K562 (cell line): ENCODE measurements at regions not wholly inside any gene's neighbourhood (a gene's known extent, or its start where the extent isn't known, plus 50 kb on each side); places are given as distances from the start of the nearest gene placed in this dataset.

Source experiments
- DACH1 ChIP-seq: fragments of 450-650 bp; IDR thresholded peaks from 2 replicates; pipeline ENCODE4 v1.6.1; 2018; ENCODE audit not compliant: partially characterized antibody
- GTF2A2 ChIP-seq: IDR thresholded peaks from 2 replicates; pipeline ENCODE4 v1.6.1; 2016; ENCODE audit warnings: mild to moderate bottlenecking, missing genetic modification characterization, missing compliant biosample characterization
- HMGXB4 ChIP-seq: sonication (generic); formaldehyde crosslinking; IDR thresholded peaks from 2 replicates; pipeline ENCODE4 v1.8.1; 2023; ENCODE audit warnings: mild to moderate bottlenecking, missing genetic modification reagents
- JUND ChIP-seq, 2 experiments: IDR thresholded peaks; 2 replicates in 1 of 2; 3 replicates in 1 of 2; pipeline ENCODE4 v1.6.1; 2011; ENCODE audit warnings: borderline replicate concordance in 2 of 2, low read depth in 2 of 2, low read length in 2 of 2, improper control_type of control experiment in 1 of 2, missing biosample characterization in 1 of 2, missing genetic modification characterization in 1 of 2, missing genetic modification reagents in 1 of 2
- L3MBTL2 ChIP-seq: fragments of 450-650 bp; IDR thresholded peaks from 2 replicates; pipeline ENCODE4 v1.6.1; 2016; ENCODE audit warnings: mild to moderate bottlenecking, moderate library complexity
- MLX ChIP-seq, 2 experiments: fragments of 450-650 bp in 1 of 2; sonication (generic) in 1 of 2; formaldehyde crosslinking; conservative IDR thresholded peaks; 2 replicates each; pipeline versions ENCODE4 v1.4.0 to v1.8.1; 2020 to 2022; ENCODE audit warnings: mild to moderate bottlenecking in 1 of 2, missing genetic modification reagents in 1 of 2
- MNT ChIP-seq, 2 experiments: fragments of 450-650 bp; conservative IDR thresholded peaks; 2 replicates each; pipeline ENCODE4 v1.6.1; 2017; ENCODE audit warnings: mild to moderate bottlenecking in 2 of 2, moderate library complexity in 2 of 2
- PATZ1 ChIP-seq: fragments of 250-450 bp; sonication (Bioruptor Pico); IDR thresholded peaks from 2 replicates; pipeline ENCODE4 v1.5.0; 2020; ENCODE audit warnings: mild to moderate bottlenecking, borderline replicate concordance
- RFX1 ChIP-seq: fragments of 450-650 bp; IDR thresholded peaks from 2 replicates; pipeline ENCODE4 v1.6.1; 2016; ENCODE audit warnings: mild to moderate bottlenecking, moderate library complexity
- TCF7 ChIP-seq: sonication (generic); IDR thresholded peaks from 2 replicates; pipeline ENCODE4 v1.6.1; 2016; ENCODE audit warnings: antibody characterized with exemption, borderline replicate concordance
- TEAD4 ChIP-seq, 2 experiments: sonication (generic) in 1 of 2; formaldehyde crosslinking in 1 of 2; IDR thresholded peaks; 2 replicates each; pipeline versions ENCODE4 v1.6.1 to v1.8.0; 2012 to 2022; ENCODE audit warnings: borderline replicate concordance in 1 of 2, inconsistent platforms in 1 of 2, low read length in 1 of 2, mild to moderate bottlenecking in 1 of 2, missing genetic modification reagents in 1 of 2
- ZBTB11 ChIP-seq, 3 experiments: fragments of 200-800 bp in 1 of 3; fragments of 250-450 bp in 1 of 3; fragments of 450-650 bp in 1 of 3; sonication (Bioruptor Pico) in 1 of 3; sonication (Bioruptor generic) in 1 of 3; formaldehyde crosslinking in 1 of 3; IDR thresholded peaks; 2 replicates each; pipeline versions ENCODE4 v1.6.1 to v1.8.0; 2016 to 2022; ENCODE audit warnings: mild to moderate bottlenecking in 2 of 3, missing genetic modification characterization in 2 of 3, missing compliant biosample characterization in 1 of 3, moderate library complexity in 1 of 3
- ZFP30 ChIP-seq: fragments of 250-450 bp; sonication (Bioruptor Pico); IDR thresholded peaks from 2 replicates; pipeline ENCODE4 v1.8.0; 2022; ENCODE audit warnings: moderate library complexity, mild to moderate bottlenecking, inconsistent platforms, borderline replicate concordance
- ZNF282 ChIP-seq: sonication (generic); formaldehyde crosslinking; IDR thresholded peaks from 2 replicates; pipeline ENCODE4 v1.8.1; 2023; ENCODE audit warnings: missing genetic modification reagents
- TF ChIP-seq, protein P1 (sequence below): fragments of 200-800 bp; sonication (Bioruptor generic); IDR thresholded peaks from 2 replicates; pipeline ENCODE4 v1.6.1; 2017; ENCODE audit warnings: missing genetic modification characterization, missing compliant biosample characterization

GRCh38 chr3:72174890-72175289 is 389.9 kb upstream of the PROK2 start (continued):
- TF ChIP-seq PATZ1 (CRISPR knock-in tag) (no peak), ZFP30 (CRISPR knock-in tag) (no peak), TCF7 (no peak), MLX (CRISPR knock-in tag; conservative IDR thresholded peaks at IDR 0.05) (no peak), DACH1 (no peak), JUND (IDR thresholded peaks at IDR 0.05; ENCODE audit: borderline replicate concordance, low read depth, low read length) (peak; percentile 10; the same call in 1 of the 2 replicates), JUND (tag; IDR thresholded peaks at IDR 0.05; ENCODE audit: borderline replicate concordance, low read depth, low read length) (no peak), RFX1 (no peak), L3MBTL2 (no peak), ZNF282 (CRISPR knock-in tag) (no peak), MNT (conservative IDR thresholded peaks at IDR 0.05) (no peak), HMGXB4 (CRISPR knock-in tag) (no peak), GTF2A2 (tag) (no peak), ZBTB11 (CRISPR knock-in tag; IDR thresholded peaks at IDR 0.05) (no peak), TEAD4 (IDR thresholded peaks at IDR 0.05; ENCODE audit: low read length) (no peak), TEAD4 (CRISPR knock-in tag; IDR thresholded peaks at IDR 0.05; ENCODE audit: borderline replicate concordance) (no peak)
- TF ChIP-seq, protein P1, sequence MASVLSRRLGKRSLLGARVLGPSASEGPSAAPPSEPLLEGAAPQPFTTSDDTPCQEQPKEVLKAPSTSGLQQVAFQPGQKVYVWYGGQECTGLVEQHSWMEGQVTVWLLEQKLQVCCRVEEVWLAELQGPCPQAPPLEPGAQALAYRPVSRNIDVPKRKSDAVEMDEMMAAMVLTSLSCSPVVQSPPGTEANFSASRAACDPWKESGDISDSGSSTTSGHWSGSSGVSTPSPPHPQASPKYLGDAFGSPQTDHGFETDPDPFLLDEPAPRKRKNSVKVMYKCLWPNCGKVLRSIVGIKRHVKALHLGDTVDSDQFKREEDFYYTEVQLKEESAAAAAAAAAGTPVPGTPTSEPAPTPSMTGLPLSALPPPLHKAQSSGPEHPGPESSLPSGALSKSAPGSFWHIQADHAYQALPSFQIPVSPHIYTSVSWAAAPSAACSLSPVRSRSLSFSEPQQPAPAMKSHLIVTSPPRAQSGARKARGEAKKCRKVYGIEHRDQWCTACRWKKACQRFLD, result no peak
